Prostate gland (tissue), 2 donors: ENCODE measurements at regions not wholly inside any gene's neighbourhood (a gene's known extent, or its start where the extent isn't known, plus 50 kb on each side); places are given as distances from the start of the nearest gene placed in this dataset.

Experiments
- DNase-seq: peaks from one replicate; pipeline ENCODE4 v3.0.0-alpha.2; 2019; ENCODE audit warnings: low spot score
- H3K27ac ChIP-seq, 2 donors: fragments of 200-600 bp; sonication (generic); 2 replicates each; pipeline ENCODE4 v1.5.1; 2017 to 2019
- H3K27me3 ChIP-seq: fragments of 200-600 bp; sonication (generic); replicated peaks from 2 replicates; pipeline ENCODE4 v1.5.1; 2019; ENCODE audit not compliant: insufficient read depth
- H3K36me3 ChIP-seq, 2 donors: fragments of 200-600 bp; sonication (generic); 1 replicate in 1 of 2; 2 replicates in 1 of 2; pipeline versions ENCODE4 v1.5.1 to v1.8.1; 2017 to 2019
- H3K4me1 ChIP-seq: fragments of 200-600 bp; sonication (generic); replicated peaks from 2 replicates; pipeline ENCODE4 v1.5.1; 2019
- H3K4me3 ChIP-seq, 2 donors: fragments of 200-600 bp; sonication (generic); 2 replicates each; pipeline ENCODE4 v1.5.1; 2017 to 2019
- H3K9me3 ChIP-seq: fragments of 200-600 bp; sonication (generic); 2 replicates; pipeline ENCODE4 v1.5.1; 2017
- CTCF ChIP-seq, 4 experiments: fragments of 200-600 bp in 2 of 4; fragments of 450-650 bp in 2 of 4; sonication (generic) in 2 of 4; IDR thresholded peaks; 1 replicate in 3 of 4; 2 replicates in 1 of 4; pipeline ENCODE4 v1.5.1; 2016 to 2019; ENCODE audit warnings: antibody characterized with exemption in 4 of 4, mild to moderate bottlenecking in 2 of 4, moderate library complexity in 2 of 4
- POLR2A ChIP-seq: fragments of 450-650 bp; IDR thresholded peaks from one replicate; pipeline ENCODE4 v1.6.1; 2016; ENCODE audit warnings: antibody characterized with exemption, mild to moderate bottlenecking
- POLR2AphosphoS5 ChIP-seq: sonication (generic); formaldehyde crosslinking; IDR thresholded peaks from one replicate; pipeline ENCODE4 v1.6.1; 2017; ENCODE audit warnings: antibody characterized with exemption
- WGBS: methylation state at CpG from one replicate; pipeline ENCODE4 v1.1.5; 2018; 5-methylcytosine and 5-hydroxymethylcytosine counted together
- intact Hi-C: fragments of 100-400 bp; cut with DNase I; formaldehyde crosslinking; loops from one replicate; pipeline ENCODE4 v1.14.2; 2022

GRCh38 chr15:93656041-93656440 lies 567.0 kb upstream of the RGMA start:
- intact Hi-C loops = no loop called here
- Histone ChIP-seq H3K4me3 (no peak overlapping the region), H3K9me3 (no peaks in the 10 kb centered on the region), H3K36me3 (no peaks in the 10 kb centered on the region), H3K4me1 (no peaks in the 10 kb centered on the region), H3K27me3 (no peaks in the 10 kb centered on the region), H3K27ac (no peak overlapping the region)
- TF ChIP-seq POLR2AphosphoS5 (no peak), CTCF (IDR thresholded peaks at IDR 0.05) (no peak), POLR2A (no peak)
- 61% methylated on average over 2 of the region's 2 CpGs for WGBS
- DNase-seq = no peak

DNA sequence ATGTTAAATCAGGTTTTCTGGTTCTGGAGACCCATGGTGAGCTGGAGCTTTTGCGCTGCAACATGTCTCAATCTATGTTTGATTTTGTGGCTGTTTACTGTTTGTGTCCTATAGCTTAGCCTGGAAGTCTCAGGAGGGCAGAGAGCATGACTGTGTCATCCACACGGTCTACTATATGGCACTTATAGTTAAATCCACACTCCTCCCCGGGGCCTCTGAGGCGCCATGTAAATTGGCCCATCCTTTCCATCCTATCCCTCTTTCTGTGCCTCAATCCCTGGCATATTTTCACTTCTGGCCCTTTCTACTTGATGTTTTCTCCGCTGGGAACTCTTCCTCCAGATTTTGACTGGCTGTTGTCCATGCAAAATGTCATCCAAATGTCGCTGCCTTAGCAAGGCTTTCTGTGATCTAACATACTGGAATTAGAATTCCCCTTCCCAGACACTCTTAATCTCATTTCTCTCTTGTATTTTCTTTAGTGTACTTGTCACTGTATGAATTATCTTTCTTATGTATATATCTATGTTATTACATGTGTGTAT lies 560.8 kb upstream of the RGMA start:
- no peak for DNase-seq
- Histone ChIP-seq H3K27ac (no peak overlapping the region), H3K27me3 (no peaks in the 10 kb centered on the region), H3K4me1 (no peaks in the 10 kb centered on the region), H3K4me3 (no peak overlapping the region), H3K36me3 (no peaks in the 10 kb centered on the region), H3K9me3 (no peaks in the 10 kb centered on the region)
- TF ChIP-seq POLR2AphosphoS5 (no peak), CTCF (IDR thresholded peaks at IDR 0.05) (no peak), POLR2A (no peak)
- intact Hi-C loops = no loop called here
- WGBS = 79% methylated on average over 6 of the region's 6 CpGs

- no peaks in the 10 kb centered on the region for H3K36me3 ChIP-seq
- DNase-seq = no peak
- no peaks in the 10 kb centered on the region for H3K4me1 ChIP-seq
- no peak overlapping the region for H3K27ac ChIP-seq
- WGBS = 41% methylated on average over 2 of the region's 2 CpGs
- intact Hi-C loops = no loop called here
- H3K9me3 ChIP-seq = no peaks in the 10 kb centered on the region
- no peaks in the 10 kb centered on the region for H3K27me3 ChIP-seq
- no peak overlapping the region for H3K4me3 ChIP-seq
- TF ChIP-seq CTCF (IDR thresholded peaks at IDR 0.05) (no peak), POLR2AphosphoS5 (no peak), POLR2A (no peak)
These were observed 557.2 kb upstream of the RGMA start for GRCh38 chr15:93646193-93646592.

DNA sequence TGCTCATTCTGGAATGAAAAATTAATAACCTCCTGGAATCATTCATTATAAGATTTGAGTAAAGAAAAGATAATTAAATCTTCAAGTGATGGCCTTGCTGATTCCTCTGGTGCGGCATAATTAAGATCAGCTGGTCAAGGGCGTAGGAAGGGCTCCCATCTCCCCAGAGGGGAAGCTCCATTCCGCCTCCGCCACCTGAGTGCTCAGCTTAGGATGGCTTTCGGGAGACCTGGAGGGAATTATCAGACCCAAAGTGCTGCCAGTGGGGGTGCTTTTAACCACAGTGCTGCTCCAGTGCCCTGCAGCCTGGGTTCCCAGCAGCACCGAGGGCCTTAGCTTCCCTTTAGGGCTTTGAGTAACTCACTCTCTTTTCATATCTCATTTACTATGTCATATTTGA lies 556.6 kb upstream of the RGMA start:
- H3K4me3 ChIP-seq = no peak overlapping the region
- H3K27ac ChIP-seq = no peak overlapping the region
- no peaks in the 10 kb centered on the region for H3K9me3 ChIP-seq
- no peak for DNase-seq
- TF ChIP-seq POLR2A = no peak
- no peak for TF ChIP-seq POLR2AphosphoS5
- no peak for TF ChIP-seq CTCF (IDR thresholded peaks at IDR 0.05)
- H3K4me1 ChIP-seq = no peaks in the 10 kb centered on the region
- no peaks in the 10 kb centered on the region for H3K36me3 ChIP-seq
- no peaks in the 10 kb centered on the region for H3K27me3 ChIP-seq
- intact Hi-C loops = no loop called here
- 95% methylated on average over 6 of the region's 6 CpGs for WGBS

- Histone ChIP-seq H3K4me1 (no peaks in the 10 kb centered on the region), H3K27me3 (no peaks in the 10 kb centered on the region), H3K27ac (no peak overlapping the region), H3K9me3 (no peaks in the 10 kb centered on the region), H3K4me3 (no peak overlapping the region), H3K36me3 (no peaks in the 10 kb centered on the region)
- no peak for DNase-seq
- intact Hi-C loops = no loop called here
- TF ChIP-seq POLR2AphosphoS5 (no peak), POLR2A (no peak), CTCF (IDR thresholded peaks at IDR 0.05) (no peak)
These were observed 555.6 kb upstream of the RGMA start for GRCh38 chr15:93644595-93644994.
